GM18511 (cell line): ENCODE measurements at regions not wholly inside any gene's neighbourhood (a gene's known extent, or its start where the extent isn't known, plus 50 kb on each side); places are given as distances from the start of the nearest gene placed in this dataset.
"Not testable (repeated sequence)": the region's sequence is repeated elsewhere in the genome, so short reads cannot be mapped to it uniquely, and the experiment has no call there.

Source experiments
- ATAC-seq: cut with Tn5 transposase; IDR thresholded peaks from one replicate; pipeline ENCODE4 v1.9.1; 2021; ENCODE audit warnings: mild to moderate bottlenecking, moderate library complexity; ENCODE audit not compliant: unreplicated experiment

DNA sequence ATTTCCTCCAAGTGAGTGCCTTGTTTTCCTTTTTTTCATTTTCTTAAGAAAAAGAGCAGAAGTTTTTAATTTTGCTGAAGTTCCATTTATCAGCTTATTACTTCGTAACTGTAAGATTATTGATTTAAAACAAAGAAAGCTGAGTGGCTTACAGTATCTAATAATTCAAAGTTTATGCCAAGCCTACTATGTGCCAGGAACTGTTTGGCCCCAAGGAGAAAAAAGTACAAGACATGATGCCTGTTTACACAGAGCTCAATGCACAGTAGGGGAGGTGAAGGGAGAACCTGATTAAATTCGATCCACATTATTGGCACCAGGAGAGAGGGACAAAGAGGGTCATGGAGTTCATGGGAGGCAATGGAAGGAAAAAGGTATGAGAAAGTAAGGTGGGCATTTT is 419.3 kb upstream of the ZMIZ1 start:
- ATAC-seq = no peak

DNA sequence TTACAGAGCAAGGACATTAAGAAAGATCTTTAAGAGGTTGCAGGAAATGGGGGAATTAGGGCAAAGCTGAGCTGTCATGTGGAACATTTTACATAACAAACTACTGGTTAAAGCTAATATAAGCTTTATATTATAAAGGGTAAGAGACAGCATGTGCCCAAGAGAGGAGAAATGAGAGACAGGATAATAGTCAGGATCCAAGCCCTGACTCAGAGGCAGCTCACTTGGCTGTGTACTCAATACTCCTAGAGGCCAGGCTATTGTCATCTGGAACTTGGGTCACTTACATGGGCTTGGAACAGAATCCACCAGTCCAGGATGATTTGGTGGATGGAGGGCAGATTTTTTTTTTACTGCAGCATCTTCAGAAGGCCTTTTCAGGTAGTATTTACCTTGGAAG is 418.6 kb upstream of the ZMIZ1 start:
- ATAC-seq = no peak

DNA sequence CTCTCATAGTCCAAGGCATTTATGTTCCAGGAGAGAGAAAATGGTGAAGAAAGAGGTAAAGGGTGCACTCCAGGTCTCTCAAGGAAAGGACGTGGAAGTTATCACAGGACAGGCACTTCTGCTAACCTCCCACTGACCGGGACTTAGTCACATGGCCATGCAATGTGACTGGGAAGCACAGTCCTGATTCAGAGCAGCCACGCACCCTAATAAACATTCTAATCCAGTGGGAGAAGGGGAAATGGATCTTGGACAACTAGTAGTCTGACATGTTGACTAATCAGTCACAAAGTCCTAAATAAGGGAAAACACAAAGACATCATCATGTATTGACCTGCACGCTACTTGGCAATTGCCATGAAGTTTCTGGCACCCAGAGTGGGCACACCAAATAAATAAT is 417.5 kb upstream of the ZMIZ1 start:
- no peak for ATAC-seq

DNA sequence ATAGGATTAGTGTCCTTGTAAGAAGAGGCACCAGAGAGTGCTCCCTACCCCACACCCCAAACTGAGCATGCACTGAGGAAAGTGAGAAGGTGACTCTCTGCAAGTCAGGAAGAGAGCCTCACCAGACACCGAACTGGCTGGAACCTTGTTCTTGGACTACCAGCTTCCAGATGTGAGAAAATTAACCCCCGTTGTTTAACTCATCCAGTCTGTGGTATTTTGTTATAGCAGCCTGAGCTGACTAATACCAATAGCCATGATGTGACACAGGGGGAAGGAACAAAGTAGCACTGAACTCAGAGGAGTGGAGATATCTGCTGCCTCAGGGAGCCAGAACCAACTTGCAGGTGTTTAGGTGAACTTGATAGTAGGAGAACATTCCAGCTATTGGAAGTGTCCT is 415.2 kb upstream of the ZMIZ1 start:
- no peak for ATAC-seq

DNA sequence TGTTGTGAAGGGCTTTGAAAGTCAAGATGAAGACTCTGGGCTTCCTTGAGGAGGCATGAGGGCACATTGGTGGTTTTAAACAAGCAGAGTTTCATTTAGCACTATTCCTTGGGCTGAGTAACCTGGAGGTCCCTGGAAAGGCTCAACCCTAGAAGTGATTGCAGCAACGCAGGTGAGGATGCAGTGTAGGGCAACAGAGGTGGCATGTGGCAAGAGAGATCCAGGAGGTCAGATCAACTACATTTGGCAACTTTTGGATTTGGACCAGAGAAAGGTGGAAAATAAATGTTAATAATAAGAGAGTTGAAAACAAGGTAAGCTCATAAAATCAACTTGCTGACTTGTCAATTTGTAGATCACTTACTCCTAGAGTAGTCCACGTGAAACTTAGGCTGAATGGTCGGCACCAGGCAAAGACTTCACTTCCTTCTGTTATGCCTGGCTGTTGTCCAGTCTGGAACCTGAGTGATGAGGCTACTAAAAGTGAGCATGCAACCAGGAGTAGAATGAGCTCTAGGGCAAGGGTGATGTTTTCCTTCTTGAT is 414.6 kb upstream of the ZMIZ1 start:
- no peak for ATAC-seq

DNA sequence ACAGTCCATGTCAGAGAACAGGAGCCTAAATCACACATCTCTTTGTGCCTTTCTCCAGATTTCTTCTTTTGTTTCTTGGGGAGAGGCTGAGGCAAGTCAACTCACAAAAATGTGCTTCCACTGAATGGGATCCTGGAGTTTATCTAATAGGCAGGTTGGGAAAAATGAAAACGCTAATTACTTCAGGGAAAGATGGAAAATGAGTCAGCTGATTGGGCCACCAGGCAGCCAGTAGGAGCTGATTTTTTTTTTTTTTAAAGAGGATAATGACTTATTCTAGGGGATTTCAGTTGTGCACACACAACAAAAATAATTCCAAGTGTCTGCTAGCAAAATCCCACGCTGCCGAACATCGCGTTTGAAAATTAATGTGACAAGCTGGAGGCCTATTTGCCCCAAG is 412.8 kb upstream of the ZMIZ1 start:
- no peak for ATAC-seq

DNA sequence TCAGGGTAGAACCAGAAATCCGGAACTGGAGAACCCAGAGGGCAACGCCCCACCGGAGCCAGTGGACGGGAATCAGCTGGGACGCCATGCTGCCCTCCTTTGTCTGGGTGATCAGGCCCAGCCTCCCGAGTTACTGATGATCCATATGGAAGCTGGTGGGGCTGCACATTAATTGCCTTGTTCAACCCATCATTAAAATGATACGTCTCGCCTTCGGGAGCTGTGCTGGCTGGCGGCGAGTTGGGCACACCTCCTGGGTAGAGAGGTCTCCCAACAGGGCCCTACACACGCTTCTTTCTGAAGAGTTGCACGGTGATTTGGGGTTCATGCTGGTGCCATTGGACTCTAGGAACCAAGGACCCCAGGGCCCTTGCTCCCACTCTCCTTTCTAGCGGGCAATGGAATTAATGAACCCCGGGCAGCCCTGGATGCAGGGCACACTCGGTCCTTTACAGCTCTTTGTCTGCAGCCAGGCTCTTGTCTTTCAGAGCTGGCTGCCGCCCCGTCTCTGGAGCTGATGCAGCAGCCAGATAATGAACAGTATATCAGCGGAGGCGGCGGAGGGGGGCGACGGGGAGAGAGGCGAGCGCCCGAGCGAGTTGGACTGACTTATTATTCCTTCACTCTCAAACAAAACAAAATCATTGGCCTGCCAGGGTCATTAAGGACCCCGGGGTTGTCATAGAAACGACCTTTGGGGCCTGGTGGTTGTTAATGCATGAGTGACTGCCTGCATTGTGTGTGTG is 412.2 kb upstream of the ZMIZ1 start:
- no peak for ATAC-seq

DNA sequence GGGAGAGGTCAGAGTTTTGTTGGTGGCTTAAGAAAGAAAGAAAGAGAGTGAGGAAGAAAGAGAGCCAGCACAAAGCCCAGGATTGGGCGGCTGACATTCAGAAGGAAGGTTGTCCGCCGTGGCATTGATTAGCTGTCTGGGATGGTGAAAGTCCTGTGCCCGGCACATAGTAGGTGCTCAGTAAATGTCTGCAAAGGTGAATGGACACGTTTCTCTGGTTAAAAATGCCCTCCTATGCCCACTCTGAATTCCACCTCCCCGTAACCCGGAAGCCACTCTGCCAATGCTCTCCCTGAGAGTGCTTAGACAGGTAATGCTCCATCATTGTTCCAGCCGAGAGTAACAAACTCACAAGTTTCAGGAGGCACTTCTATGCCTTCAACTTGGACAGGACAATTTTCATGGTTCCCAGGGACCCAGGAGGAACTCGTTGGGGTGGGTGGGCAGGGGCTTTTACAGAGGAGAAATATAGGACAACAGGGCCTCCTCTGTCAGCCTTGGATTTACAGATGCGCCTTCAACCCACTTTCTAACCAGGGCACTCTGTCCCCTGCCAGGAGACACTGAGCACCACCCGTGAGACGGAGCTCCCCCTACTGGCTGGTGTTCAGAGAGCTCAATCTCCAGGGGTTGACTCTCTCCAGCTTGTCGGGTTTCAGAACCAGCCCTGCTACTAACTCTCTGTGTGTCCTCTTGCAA is 411.5 kb upstream of the ZMIZ1 start:
- ATAC-seq = peak; percentile 66

DNA sequence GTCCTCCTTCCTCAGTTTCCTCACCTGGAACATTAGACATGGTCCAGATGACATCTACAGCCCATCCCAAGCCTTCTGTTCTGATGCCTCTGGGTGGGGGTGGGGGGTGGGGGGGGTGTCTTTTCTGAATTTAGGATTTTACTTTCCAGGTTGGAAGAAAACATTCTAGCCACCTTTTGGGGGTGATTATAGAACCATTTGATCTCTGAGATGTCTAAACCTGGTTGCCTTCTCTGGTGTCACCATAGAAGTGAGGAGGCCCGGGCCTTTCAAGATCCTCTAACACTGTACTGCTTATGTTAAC is 411.0 kb upstream of the ZMIZ1 start:
- no peak for ATAC-seq

DNA sequence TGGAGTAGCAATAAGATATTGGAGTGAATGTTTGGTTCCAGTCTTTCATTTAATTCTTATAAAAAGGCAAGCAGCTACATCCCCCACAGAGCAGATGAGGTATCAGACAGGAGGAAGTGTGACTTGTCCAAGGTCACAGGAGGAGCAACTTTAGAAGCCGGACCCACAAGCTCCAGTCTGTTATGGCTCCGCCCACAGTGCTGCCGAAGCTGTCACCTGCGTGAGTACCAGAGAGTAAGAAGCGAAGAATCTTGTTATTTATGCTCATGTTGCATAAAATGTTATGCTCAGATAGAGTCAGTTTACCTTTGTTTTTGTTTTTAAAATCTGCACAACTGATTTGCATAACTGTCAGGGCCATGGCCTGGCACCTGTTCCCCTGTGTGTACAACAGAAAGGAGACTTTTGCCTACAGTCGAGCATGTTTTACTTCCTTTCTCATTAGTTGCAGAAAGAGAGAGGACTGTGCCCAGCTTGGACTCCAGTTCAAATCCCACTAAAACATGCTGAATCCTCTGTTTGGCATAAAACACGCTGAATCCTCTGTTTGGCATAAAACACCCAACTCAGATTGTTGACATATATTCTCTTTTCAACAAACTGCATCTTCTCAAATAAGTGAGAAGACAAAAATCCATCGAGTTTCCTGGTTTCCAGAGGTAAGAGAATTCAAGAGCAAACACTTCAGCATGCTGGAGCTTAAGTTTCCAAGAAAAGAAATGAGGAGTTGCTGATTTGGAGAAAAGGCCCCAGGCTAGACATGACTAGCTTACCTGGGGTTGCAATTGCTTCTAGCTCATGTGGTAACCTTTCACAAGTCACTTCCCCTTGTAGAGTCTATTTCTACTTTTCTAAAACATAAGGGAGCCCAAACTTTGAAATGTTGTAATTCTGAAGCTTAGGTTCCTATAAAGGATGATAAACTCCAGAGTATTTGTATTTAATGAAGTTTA is 409.8 kb upstream of the ZMIZ1 start:
- ATAC-seq = peak; percentile 73

DNA sequence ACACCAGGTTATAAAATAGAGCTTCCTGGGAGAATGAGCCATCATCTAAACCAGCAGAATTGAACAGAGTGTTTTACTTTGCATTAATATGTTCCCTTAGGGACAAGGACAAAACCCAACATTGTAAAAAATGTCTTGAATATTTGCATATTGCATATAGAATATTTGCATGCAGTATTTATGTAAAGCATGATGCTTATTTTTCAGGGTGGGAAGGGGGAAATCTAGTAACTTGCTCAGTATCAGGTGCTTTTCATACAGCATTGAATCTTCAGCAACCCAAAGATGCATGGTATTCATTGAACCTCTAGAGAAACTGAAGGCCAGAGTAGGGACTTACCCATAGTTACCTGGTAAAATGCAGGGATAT is 409.2 kb upstream of the ZMIZ1 start:
- ATAC-seq = no peak

DNA sequence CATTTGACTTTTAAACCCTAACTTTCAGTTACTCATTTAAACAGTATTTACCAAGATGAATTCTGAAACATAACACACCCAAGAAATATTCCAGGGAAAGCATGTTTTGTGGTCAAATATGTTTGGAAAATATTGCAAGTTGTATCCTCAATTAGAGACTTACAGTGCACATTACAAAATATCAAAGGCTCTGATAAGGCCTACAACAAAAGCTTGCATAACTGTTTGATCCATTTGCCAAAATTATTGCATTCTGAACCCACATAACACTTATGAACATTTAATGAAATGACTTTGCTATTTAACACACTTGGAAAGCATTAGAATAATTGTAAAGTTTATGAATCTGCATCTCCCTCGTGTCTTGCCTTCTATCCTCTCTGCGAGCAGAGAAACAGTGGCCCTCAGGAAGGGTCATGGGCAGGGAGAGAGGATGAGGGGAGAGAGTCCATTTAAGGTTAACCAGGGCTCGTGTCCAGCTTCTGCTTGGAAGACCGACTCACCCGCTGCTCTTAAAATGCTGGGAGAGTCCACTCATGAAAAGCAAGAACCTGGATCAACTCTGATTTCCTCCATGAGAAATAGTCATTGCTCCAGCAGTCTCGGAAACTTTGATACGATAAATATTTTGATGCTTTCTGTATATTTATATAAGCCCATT is 408.2 kb upstream of the ZMIZ1 start:
- no peak for ATAC-seq

DNA sequence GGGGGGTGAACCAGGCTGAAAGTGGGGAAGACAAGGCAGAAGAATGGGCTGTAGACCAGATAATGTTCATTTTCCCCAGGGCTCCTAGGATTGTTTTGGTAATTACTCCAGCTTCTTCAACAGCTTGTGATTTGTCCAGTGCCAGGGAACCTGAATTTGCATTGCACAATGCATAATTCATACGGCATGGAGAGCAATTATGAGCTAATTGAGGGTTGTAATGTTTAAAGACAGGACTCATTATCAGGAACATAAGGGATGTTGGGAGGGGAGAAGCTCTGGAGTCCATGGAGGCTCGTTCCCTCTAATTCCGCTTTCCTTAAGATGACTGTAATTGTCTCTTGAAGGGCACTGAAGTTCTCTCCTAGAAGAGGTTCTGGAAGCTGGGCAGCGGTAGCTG is 405.0 kb upstream of the ZMIZ1 start:
- ATAC-seq = no peak

DNA sequence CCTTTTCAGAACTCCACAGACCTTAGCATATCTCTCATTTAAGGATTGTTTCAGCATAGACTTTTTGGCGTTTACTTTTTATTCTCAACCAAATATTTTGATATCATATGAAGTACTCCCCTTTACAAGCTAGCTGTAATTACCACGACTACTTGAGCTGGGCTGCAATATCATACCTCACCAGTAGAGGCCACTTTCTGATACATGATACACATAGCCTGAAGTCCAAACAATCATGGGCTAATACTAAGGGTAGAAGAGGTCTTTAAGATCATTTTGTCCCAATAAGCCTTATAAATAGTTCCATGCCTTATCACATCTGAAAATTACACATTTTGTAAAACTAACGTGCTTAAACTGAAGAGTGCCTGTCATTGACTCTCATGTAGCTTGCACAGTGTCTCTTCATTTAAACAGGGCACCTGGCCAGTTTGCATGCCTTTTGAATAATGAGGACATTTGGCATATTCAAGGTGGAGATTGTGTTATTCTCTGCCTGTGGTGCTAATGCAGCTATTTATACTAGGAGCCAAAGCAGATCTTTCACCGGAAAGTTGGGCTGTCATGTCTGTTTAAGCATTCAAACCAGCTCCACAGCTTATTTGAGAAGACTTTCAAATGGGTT is 403.7 kb upstream of the ZMIZ1 start:
- no peak for ATAC-seq

DNA sequence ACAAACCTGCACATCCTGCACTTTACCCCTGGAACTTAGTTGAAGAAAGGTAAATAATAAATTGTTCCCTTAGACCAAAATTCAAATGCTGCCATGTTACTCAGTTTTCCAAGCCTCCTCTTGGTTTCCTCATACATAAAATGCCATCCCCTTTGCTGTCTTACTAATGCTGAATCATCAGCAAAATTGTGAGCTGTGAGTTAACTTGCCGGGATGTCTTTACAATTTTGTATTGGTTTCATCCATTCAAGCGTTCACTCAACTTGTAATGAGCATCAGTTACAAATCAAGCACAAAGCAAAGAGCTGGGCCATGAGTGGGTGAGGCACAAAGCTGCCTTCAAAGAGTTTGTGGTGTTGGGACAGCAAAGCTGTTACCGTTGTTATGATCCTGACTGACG is 395.8 kb upstream of the ZMIZ1 start:
- no peak for ATAC-seq

DNA sequence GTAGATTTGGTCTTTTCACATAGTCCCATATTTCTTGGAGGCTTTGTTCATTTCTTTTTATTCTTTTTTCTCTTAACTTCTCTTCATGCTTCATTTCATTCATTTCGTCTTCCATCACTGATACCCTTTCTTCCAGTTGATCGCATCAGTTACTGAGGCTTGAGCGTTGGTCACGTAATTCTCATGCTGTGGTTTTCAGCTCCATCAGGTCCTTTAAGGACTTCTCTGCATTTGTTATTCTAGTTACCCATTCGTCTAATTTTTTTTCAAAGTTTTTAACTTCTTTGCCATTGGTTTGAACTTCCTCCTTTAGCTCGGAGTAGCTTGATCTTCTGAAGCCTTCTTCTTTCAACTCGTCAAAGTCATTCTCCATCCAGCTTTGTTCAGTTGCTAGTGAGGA is 387.6 kb upstream of the ZMIZ1 start:
- not testable (repeated sequence) for ATAC-seq

DNA sequence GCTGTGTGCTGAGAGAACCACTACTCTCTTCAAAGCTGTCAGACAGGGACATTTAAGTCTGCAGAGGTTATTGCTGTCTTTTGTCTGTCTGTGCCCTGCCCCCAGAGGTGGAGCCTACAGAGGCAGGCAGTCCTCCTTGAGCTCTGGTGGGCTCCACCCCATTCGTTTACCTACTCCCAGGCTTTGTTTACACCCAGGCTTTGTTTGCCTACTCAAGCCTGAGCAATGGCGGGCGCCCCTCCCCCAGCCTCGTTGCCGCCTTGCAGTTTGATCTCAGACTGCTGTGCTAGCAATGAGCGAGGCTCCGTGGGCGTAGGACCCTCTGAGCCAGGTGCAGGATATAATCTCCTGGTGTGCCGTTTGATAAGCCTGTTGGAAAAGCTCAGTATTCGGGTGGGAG is 386.8 kb upstream of the ZMIZ1 start:
- ATAC-seq = not testable (repeated sequence)

DNA sequence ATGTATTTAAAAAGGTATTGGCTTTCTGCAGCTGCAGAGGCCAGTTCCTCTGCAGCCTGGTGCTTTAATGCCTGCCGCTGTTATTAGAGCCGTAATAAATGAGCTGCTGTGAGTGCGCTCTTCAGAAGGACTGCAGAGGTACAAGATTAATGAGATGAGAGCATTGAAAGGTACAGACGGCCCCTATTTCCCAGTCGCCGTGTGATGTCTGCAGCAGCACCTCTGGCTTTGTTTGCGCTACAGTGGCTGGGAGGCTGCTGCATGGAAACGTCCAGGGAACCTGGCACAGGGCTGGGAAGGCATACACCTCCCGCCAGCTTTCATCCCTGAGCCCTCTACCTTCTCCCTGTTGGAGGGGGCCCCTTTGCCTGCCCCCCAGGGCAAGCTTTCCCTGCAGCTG is 383.8 kb upstream of the ZMIZ1 start:
- ATAC-seq = no peak

DNA sequence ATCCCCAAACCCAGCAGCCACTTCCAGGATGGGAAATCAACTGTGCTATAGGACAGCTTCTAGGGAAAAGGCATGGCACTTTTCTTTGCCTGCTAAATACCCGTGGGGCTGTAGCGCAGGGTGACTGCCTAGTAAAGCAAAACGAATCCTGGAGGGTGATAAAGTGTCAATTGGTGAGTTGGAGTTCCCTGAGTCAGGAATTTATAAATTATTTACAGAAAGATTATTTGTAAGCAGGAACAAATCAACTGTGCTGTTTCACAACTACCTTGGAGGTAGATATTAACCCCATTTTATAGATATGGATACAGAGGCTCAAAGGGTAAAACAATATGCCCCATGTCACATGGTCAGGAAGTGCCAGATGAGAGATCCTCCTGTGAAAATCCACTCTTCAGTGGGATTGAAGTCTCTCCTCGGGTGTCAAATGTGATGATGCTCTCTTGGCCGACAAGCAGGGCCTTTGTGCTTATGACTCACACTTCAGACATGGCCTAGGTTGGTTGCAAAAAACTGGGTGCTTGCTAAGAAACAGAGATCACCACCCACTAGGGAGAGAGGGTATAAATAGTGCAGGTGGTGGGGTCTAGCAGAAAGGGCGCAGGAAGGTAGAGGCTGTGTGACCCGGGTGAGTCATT is 383.2 kb upstream of the ZMIZ1 start:
- ATAC-seq = no peak

DNA sequence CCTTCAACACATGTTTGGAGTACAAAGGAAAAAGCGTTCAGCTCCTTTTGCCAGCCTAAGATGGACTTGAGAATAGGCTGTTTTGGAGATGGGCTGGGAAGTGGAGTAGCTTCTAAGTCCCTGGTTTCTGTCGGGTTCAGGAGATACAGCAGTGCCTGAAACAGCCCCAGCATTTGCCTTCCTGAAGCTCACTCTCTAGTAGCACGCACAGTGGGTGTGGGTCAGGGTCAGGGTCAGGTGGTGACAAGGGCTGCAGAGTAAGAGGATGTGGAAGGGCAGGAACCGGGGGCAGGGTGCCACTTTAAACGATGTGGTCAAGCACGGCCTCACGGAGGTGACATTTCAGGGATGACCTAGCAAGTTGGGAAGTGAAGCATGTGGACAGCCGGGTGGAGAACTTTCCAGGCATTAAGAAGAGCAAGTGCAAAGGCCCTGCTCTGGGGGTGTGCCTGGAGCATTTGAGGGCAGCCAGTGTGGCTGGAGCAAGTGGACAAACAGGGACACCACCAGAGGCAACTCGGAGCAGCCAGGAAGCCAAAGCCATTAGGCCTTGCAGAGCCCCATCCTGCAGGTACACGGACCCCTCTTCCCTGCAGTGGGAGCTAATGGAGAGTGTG is 382.2 kb upstream of the ZMIZ1 start:
- no peak for ATAC-seq
